Middle frontal gyrus (tissue), 1 donor: ENCODE measurements at regions not wholly inside any gene's neighbourhood (a gene's known extent, or its start where the extent isn't known, plus 50 kb on each side); places are given as distances from the start of the nearest gene placed in this dataset.

Source experiments
- DNase-seq: peaks from one replicate; pipeline ENCODE4 v3.0.0-alpha.2; 2015; ENCODE audit warnings: low spot score; ENCODE audit errors: extremely low spot score

- no peak for DNase-seq
These were observed 98.3 kb upstream of the DIO3 start for GRCh38 chr14:101462726-101463565.

- no peak for DNase-seq
These were observed 97.6 kb upstream of the DIO3 start for GRCh38 chr14:101463566-101464171.

GRCh38 chr14:101464310-101464983, 96.8 kb upstream of the DIO3 start:
- no peak for DNase-seq

- DNase-seq = no peak
These were observed 96.1 kb upstream of the DIO3 start for GRCh38 chr14:101464984-101465794.

GRCh38 chr14:101465795-101466448, 95.4 kb upstream of the DIO3 start:
- no peak for DNase-seq

GRCh38 chr14:101466456-101467180, 94.7 kb upstream of the DIO3 start:
- DNase-seq = no peak

- no peak for DNase-seq
These were observed 93.9 kb upstream of the DIO3 start for GRCh38 chr14:101467181-101467926.

GRCh38 chr14:101469382-101470247, 91.7 kb upstream of the DIO3 start:
- DNase-seq = no peak

GRCh38 chr14:101470266-101470665, 91.0 kb upstream of the DIO3 start:
- DNase-seq = no peak

- no peak for DNase-seq
These were observed 89.4 kb upstream of the DIO3 start for GRCh38 chr14:101471723-101472517.

- no peak for DNase-seq
These were observed 88.8 kb upstream of the DIO3 start for GRCh38 chr14:101472518-101472849.

- DNase-seq = no peak
These were observed 88.1 kb upstream of the DIO3 start for GRCh38 chr14:101473045-101473729.

- no peak for DNase-seq
These were observed 87.3 kb upstream of the DIO3 start for GRCh38 chr14:101473795-101474562.

GRCh38 chr14:101474563-101475455, 86.5 kb upstream of the DIO3 start:
- DNase-seq = no peak

GRCh38 chr14:101475456-101476257, 85.6 kb upstream of the DIO3 start:
- peak; percentile 27 for DNase-seq
